Peyer's patch (tissue), 4 donors: ENCODE measurements at regions not wholly inside any gene's neighbourhood (a gene's known extent, or its start where the extent isn't known, plus 50 kb on each side); places are given as distances from the start of the nearest gene placed in this dataset.

Source experiments
- DNase-seq, 3 donors: peaks; one replicate each; pipeline ENCODE4 v3.0.0-alpha.2; 2017 to 2019
- H3K27ac ChIP-seq, 4 donors: fragments of 200-600 bp; sonication (generic); one replicate each; pipeline ENCODE4 v1.5.1; 2016 to 2019
- H3K27me3 ChIP-seq, 2 donors: fragments of 200-600 bp; sonication (generic); one replicate each; pipeline ENCODE4 v1.5.1; 2019
- H3K36me3 ChIP-seq, 3 donors: fragments of 200-600 bp; sonication (generic); one replicate each; pipeline ENCODE4 v1.5.1; 2016 to 2019
- H3K4me1 ChIP-seq, 4 donors: fragments of 200-600 bp; sonication (generic); one replicate each; pipeline ENCODE4 v1.5.1; 2016 to 2019
- H3K4me3 ChIP-seq, 4 donors: fragments of 200-600 bp; sonication (generic); 1 replicate in 3 of 4; 2 replicates in 1 of 4; pipeline ENCODE4 v1.5.1; 2016 to 2019; ENCODE audit warnings: mild to moderate bottlenecking in 1 of 4
- H3K9me3 ChIP-seq, 4 donors: fragments of 200-600 bp; sonication (generic); one replicate each; pipeline ENCODE4 v1.5.1; 2016 to 2019; ENCODE audit warnings: mild to moderate bottlenecking in 1 of 4
- POLR2A ChIP-seq, 2 donors: fragments of 450-650 bp; IDR thresholded peaks; one replicate each; pipeline ENCODE4 v1.5.1; 2017; ENCODE audit warnings: antibody characterized with exemption in 2 of 2, mild to moderate bottlenecking in 2 of 2, moderate library complexity in 2 of 2
- TF ChIP-seq, protein P1 (sequence below), 6 experiments: fragments of 450-650 bp in 4 of 6; fragments of 200-600 bp in 2 of 6; sonication (generic) in 1 of 6; IDR thresholded peaks; one replicate each; pipeline ENCODE4 v1.5.1; 2017 to 2019; ENCODE audit warnings: antibody characterized with exemption in 6 of 6, mild to moderate bottlenecking in 3 of 6, moderate library complexity in 1 of 6

DNA sequence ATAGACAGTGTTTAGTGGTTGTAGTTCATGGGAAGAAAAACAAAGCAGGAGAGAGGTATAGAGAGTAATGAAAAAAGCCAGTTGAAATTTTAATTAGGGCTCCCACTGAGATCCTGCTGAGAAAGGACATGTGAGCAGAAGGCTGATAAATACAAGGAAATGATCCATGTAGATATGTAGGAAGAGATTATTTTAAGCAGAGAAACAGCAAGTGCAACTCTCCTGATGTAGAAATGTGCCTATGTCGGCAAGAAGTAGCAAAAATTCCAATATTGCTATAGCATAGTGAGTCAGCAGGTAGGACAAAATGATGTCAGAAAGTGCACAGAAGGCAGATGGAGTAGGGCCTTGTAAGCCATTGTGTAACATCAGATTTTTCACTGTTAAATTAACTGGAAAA, 1027.3 kb downstream of the PCDH18 start:
- Histone ChIP-seq H3K4me3 (no peak overlapping the region), H3K9me3 (no peaks in the 10 kb centered on the region), H3K4me1 (no peaks in the 10 kb centered on the region), H3K27ac (no peak overlapping the region), H3K27me3 (no peaks in the 10 kb centered on the region), H3K36me3 (no peaks in the 10 kb centered on the region)
- no peak for TF ChIP-seq POLR2A (IDR thresholded peaks at IDR 0.05)
- TF ChIP-seq, protein P1, sequence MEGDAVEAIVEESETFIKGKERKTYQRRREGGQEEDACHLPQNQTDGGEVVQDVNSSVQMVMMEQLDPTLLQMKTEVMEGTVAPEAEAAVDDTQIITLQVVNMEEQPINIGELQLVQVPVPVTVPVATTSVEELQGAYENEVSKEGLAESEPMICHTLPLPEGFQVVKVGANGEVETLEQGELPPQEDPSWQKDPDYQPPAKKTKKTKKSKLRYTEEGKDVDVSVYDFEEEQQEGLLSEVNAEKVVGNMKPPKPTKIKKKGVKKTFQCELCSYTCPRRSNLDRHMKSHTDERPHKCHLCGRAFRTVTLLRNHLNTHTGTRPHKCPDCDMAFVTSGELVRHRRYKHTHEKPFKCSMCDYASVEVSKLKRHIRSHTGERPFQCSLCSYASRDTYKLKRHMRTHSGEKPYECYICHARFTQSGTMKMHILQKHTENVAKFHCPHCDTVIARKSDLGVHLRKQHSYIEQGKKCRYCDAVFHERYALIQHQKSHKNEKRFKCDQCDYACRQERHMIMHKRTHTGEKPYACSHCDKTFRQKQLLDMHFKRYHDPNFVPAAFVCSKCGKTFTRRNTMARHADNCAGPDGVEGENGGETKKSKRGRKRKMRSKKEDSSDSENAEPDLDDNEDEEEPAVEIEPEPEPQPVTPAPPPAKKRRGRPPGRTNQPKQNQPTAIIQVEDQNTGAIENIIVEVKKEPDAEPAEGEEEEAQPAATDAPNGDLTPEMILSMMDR (IDR thresholded peaks at IDR 0.05): no peak
- no peak for DNase-seq

DNA sequence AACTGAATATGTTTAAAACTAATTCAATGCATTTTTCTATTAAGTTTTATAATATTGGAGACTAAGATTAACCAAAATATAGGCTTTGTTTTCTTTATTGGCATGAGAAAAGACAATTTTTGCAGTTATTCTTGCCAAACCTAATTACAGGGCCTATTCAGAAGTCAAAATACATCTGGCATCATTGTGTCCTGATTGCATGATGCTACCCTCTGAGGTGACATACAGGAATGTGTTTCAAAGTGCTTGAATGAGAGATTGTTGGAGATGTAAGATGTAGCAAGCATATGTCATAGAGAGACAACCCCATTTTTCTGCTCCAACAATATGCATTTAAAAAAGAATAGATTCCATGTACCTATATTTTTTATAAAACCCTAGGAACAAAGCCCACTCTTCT, 1036.4 kb downstream of the PCDH18 start:
- no peaks in the 10 kb centered on the region for H3K36me3 ChIP-seq
- H3K27me3 ChIP-seq: no peaks in the 10 kb centered on the region
- no peak overlapping the region for H3K4me3 ChIP-seq
- TF ChIP-seq, protein P1 (IDR thresholded peaks at IDR 0.05): no peak
- no peak for TF ChIP-seq POLR2A (IDR thresholded peaks at IDR 0.05)
- no peak for DNase-seq
- H3K9me3 ChIP-seq: no peaks in the 10 kb centered on the region
- no peaks in the 10 kb centered on the region for H3K4me1 ChIP-seq
- H3K27ac ChIP-seq: no peak overlapping the region

DNA sequence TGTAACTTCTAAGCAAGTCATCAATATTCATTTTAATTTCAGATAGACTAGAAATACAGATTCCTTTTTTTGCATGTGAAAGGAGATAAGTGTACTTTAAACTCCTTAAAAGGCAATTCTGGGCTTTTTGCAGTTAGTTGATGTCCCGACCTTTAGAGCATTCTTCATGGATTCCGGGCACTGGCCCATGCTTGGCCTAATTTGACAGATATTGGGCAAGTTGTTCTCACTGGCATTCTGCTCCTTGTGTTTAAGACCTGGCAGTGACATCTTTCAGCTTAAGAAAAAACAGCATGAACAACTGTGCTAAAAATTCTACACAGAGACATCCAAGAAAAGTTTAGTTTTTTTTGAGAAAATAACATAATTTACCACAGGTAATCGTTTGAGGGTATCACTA, 1037.2 kb downstream of the PCDH18 start:
- no peak overlapping the region for H3K4me3 ChIP-seq
- no peaks in the 10 kb centered on the region for H3K36me3 ChIP-seq
- H3K27me3 ChIP-seq: no peaks in the 10 kb centered on the region
- no peaks in the 10 kb centered on the region for H3K4me1 ChIP-seq
- no peak for TF ChIP-seq POLR2A (IDR thresholded peaks at IDR 0.05)
- TF ChIP-seq, protein P1 (IDR thresholded peaks at IDR 0.05): no peak
- H3K9me3 ChIP-seq: no peaks in the 10 kb centered on the region
- H3K27ac ChIP-seq: no peak overlapping the region
- no peak for DNase-seq

DNA sequence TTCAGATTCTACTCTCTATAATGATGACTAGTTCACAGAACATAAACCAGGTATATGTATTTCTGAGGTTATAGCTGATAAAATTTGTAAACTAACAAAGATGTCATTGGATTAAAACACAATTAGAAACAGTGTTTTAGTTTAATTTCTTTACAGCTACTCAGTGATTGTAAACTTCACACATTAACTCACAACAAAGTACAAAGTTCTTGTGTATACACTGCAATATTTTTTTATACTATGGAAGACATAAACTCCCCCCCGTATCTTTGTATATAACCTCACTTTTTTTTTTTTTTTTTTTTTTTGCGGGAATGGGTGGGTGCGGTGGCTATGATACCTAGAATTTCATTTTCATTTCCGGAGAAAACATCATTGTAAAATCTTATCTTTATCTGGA, 1043.2 kb downstream of the PCDH18 start:
- TF ChIP-seq, protein P1 (IDR thresholded peaks at IDR 0.05): no peak
- TF ChIP-seq POLR2A (IDR thresholded peaks at IDR 0.05): no peak
- no peak overlapping the region for H3K4me3 ChIP-seq

DNA sequence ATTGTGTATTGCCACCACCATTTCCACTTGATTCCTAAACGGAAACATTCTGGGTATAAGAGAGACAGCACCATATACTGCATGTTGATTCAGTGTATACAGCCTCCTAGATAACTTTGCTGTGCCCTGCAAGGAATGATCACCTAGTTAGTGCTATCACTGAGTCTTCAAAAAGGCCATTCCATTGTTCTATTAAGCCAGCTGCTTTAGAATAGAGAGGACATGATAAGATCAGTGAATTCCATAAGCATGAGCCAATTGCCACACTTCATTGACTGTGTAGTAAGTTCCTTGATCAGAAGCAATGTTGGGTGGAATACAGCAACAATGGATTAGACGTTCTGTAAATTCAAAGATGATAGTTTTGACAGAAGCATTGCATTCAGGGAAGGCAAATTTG, 1047.3 kb downstream of the PCDH18 start:
- no peak overlapping the region for H3K27ac ChIP-seq
- H3K4me1 ChIP-seq: no peaks in the 10 kb centered on the region
- DNase-seq: no peak
- TF ChIP-seq, protein P1 (IDR thresholded peaks at IDR 0.05): no peak
- TF ChIP-seq POLR2A (IDR thresholded peaks at IDR 0.05): no peak
- H3K27me3 ChIP-seq: no peaks in the 10 kb centered on the region
- no peak overlapping the region for H3K4me3 ChIP-seq
- H3K36me3 ChIP-seq: no peaks in the 10 kb centered on the region
- no peaks in the 10 kb centered on the region for H3K9me3 ChIP-seq

More for the DNA sequence above, 1043.2 kb downstream of the PCDH18 start:
- no peaks in the 10 kb centered on the region for H3K27me3 ChIP-seq
- DNase-seq: no peak
- H3K9me3 ChIP-seq: no peaks in the 10 kb centered on the region
- no peaks in the 10 kb centered on the region for H3K4me1 ChIP-seq
- no peak overlapping the region for H3K27ac ChIP-seq
- H3K36me3 ChIP-seq: no peaks in the 10 kb centered on the region

DNA sequence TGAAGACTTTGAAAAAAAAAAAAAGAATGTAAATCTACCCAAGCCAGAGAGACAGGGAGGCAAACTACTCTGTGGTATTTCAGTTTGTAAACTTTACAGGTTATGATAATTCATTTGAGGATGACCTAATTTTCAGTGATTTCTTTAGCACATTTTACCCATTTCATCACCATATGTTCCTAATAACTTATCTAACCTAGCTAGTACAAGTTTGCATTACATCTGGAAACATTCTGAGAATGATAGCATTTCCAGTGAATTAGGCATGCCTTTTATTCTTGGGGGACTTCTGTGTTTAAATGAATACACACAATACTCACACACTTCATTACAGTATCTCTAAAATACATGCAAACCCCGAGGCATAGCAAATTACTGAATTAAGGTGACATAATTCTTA, 1055.5 kb downstream of the PCDH18 start:
- no peaks in the 10 kb centered on the region for H3K36me3 ChIP-seq
- H3K27me3 ChIP-seq: no peaks in the 10 kb centered on the region
- no peaks in the 10 kb centered on the region for H3K9me3 ChIP-seq
- TF ChIP-seq, protein P1 (IDR thresholded peaks at IDR 0.05): no peak
- no peak for TF ChIP-seq POLR2A (IDR thresholded peaks at IDR 0.05)
- DNase-seq: no peak
- H3K4me1 ChIP-seq: no peaks in the 10 kb centered on the region
- no peak overlapping the region for H3K27ac ChIP-seq
- no peak overlapping the region for H3K4me3 ChIP-seq
